Kidney glomerular epithelial cell (primary cell): ENCODE measurements at regions not wholly inside any gene's neighbourhood (a gene's known extent, or its start where the extent isn't known, plus 50 kb on each side); places are given as distances from the start of the nearest gene placed in this dataset.
"Not testable (repeated sequence)": the region's sequence is repeated elsewhere in the genome, so short reads cannot be mapped to it uniquely, and the experiment has no call there.

Experiments used
- DNase-seq: peaks from one replicate; lab custom pipeline; 2025; lab: John Stamatoyannopoulos, UW

GRCh38 chr6:169861431-169862042, 110.1 kb downstream of the ERMARD start:
- DNase-seq: no peak

GRCh38 chr6:169859978-169860703, 108.7 kb downstream of the ERMARD start:
- DNase-seq: no peak

GRCh38 chr6:169859401-169859977, 108.1 kb downstream of the ERMARD start:
- DNase-seq: no peak

- no peak for DNase-seq
Observed at GRCh38 chr6:169858935-169859351, 107.5 kb downstream of the ERMARD start.

- no peak for DNase-seq
Observed at GRCh38 chr6:169858293-169858934, 107.0 kb downstream of the ERMARD start.

- DNase-seq: no peak
Observed at GRCh38 chr6:169857343-169858292, 106.2 kb downstream of the ERMARD start.

GRCh38 chr6:169856442-169857342, 105.3 kb downstream of the ERMARD start:
- DNase-seq: not testable (repeated sequence)

- no peak for DNase-seq
Observed at GRCh38 chr6:169854813-169855212, 103.4 kb downstream of the ERMARD start.

GRCh38 chr6:169854083-169854725, 102.8 kb downstream of the ERMARD start:
- DNase-seq: no peak

GRCh38 chr6:169853196-169854082, 102.0 kb downstream of the ERMARD start:
- no peak for DNase-seq

- DNase-seq: no peak
Observed at GRCh38 chr6:169852504-169853195, 101.2 kb downstream of the ERMARD start.

- no peak for DNase-seq
Observed at GRCh38 chr6:169851641-169852503, 100.5 kb downstream of the ERMARD start.

GRCh38 chr6:169850746-169851145, 99.3 kb downstream of the ERMARD start:
- no peak for DNase-seq

GRCh38 chr6:169850154-169850553, 98.7 kb downstream of the ERMARD start:
- DNase-seq: no peak

- no peak for DNase-seq
Observed at GRCh38 chr6:169849396-169849795, 98.0 kb downstream of the ERMARD start.

- no peak for DNase-seq
Observed at GRCh38 chr6:169848946-169849345, 97.5 kb downstream of the ERMARD start.

GRCh38 chr6:169847901-169848311, 96.5 kb downstream of the ERMARD start:
- DNase-seq: no peak
